ENCODE measurements at regions not wholly inside any gene's neighbourhood (a gene's known extent, or its start where the extent isn't known, plus 50 kb on each side); places are given as distances from the start of the nearest gene placed in this dataset.

DNA sequence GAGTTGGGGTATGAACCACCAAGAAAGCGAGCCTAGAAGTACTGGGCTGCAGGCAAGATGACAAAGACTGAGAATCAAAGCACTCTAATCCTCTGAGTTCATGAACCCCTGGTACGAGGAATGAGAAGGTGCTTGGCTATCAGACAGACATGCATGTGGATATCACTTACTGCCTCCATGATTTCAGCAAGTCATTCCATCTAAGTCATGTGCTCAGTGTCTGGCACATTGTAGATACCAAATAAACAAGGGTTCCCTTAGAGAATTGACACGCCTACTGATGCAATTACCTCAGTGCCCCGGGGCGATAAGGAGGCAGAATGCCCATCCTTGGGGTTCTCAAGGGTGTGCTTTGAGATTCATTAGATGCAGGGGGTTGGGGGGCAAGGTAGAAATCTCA is 125.6 kb upstream of the PKDCC start:
- no peak overlapping the region for H3K27ac ChIP-seq
- no peaks in the 10 kb centered on the region for H3K4me1 ChIP-seq

DNA sequence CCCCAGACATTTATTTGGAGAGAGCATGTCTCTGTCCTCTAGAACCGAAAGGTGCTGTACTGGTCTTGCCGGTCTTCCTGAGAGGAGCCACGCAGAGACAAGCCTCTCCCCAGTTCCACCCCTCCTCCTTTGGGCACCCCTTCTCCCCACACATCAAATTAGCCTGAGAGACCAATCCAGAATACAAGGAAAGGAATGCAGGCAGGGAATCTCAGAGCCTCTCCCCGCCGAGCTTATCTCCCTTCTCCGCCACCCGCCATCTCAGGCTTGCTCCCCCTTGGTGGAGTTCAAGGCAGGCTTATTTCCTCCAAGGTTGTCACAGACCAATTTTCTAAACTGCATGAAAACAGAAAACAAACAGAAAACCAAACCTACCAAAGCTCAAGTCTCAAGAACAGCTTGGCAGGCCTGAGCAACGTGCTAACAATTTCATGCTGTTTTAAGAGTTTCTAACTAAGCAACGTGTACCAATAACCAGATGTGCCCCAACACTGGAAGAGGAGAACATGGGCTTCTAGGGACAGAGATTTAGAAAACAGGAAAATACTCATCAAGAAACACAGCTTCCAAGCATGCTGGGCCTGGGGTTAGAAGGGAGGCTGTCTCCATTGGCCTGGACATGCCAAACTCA is 124.5 kb upstream of the PKDCC start:
- H3K27ac ChIP-seq, result no peak overlapping the region
- no peak for DNase-seq

More for the DNA sequence above, 125.6 kb upstream of the PKDCC start:
- no peak overlapping the region for H3K4me3 ChIP-seq
- no peaks in the 10 kb centered on the region for H3K27me3 ChIP-seq
- intact Hi-C loops (cut with DNase I; ENCODE audit: low total_unique reads), result no loop called here
- no peak for DNase-seq
- no peaks in the 10 kb centered on the region for H3K9me3 ChIP-seq
- TF ChIP-seq, protein P1, sequence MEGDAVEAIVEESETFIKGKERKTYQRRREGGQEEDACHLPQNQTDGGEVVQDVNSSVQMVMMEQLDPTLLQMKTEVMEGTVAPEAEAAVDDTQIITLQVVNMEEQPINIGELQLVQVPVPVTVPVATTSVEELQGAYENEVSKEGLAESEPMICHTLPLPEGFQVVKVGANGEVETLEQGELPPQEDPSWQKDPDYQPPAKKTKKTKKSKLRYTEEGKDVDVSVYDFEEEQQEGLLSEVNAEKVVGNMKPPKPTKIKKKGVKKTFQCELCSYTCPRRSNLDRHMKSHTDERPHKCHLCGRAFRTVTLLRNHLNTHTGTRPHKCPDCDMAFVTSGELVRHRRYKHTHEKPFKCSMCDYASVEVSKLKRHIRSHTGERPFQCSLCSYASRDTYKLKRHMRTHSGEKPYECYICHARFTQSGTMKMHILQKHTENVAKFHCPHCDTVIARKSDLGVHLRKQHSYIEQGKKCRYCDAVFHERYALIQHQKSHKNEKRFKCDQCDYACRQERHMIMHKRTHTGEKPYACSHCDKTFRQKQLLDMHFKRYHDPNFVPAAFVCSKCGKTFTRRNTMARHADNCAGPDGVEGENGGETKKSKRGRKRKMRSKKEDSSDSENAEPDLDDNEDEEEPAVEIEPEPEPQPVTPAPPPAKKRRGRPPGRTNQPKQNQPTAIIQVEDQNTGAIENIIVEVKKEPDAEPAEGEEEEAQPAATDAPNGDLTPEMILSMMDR (IDR thresholded peaks at IDR 0.05), result no peak
- TF ChIP-seq POLR2A (IDR thresholded peaks at IDR 0.05), result no peak
- H3K36me3 ChIP-seq, result no peaks in the 10 kb centered on the region

DNA sequence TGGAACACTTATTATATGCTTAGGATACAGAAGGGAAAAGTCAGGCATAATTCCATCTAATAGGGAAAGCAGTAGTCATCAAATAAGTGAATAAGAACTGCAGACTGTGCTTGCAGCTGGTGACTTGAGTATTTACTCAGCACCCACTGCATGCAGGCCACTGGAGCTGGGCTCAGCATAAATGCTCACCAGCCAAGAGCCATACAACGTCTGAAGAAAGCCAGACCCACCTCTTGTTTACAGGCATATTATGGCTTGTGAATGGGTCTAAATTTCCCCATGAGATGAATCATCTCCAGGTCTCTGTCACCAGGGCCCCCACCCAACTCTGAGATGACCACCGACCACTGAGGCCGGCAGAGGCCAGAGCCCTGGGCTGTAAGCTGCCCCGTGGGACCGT is 123.8 kb upstream of the PKDCC start:
- no peaks in the 10 kb centered on the region for H3K4me1 ChIP-seq
- no peak for DNase-seq
- H3K4me3 ChIP-seq, result no peak overlapping the region
- no peaks in the 10 kb centered on the region for H3K9me3 ChIP-seq
- intact Hi-C loops (cut with DNase I; ENCODE audit: low total_unique reads), result no loop called here
- no peak for TF ChIP-seq POLR2A (IDR thresholded peaks at IDR 0.05)
- TF ChIP-seq, protein P1 (IDR thresholded peaks at IDR 0.05), result no peak
- no peaks in the 10 kb centered on the region for H3K36me3 ChIP-seq
- no peak overlapping the region for H3K27ac ChIP-seq
- no peaks in the 10 kb centered on the region for H3K27me3 ChIP-seq

More for the DNA sequence above, 124.5 kb upstream of the PKDCC start:
- Histone ChIP-seq H3K4me3 (no peak overlapping the region), H3K27me3 (no peaks in the 10 kb centered on the region), H3K36me3 (no peaks in the 10 kb centered on the region), H3K9me3 (no peaks in the 10 kb centered on the region), H3K4me1 (no peaks in the 10 kb centered on the region)
- TF ChIP-seq POLR2A (IDR thresholded peaks at IDR 0.05), result no peak
- TF ChIP-seq, protein P1 (IDR thresholded peaks at IDR 0.05), result no peak
- intact Hi-C loops (cut with DNase I; ENCODE audit: low total_unique reads), result no loop called here

DNA sequence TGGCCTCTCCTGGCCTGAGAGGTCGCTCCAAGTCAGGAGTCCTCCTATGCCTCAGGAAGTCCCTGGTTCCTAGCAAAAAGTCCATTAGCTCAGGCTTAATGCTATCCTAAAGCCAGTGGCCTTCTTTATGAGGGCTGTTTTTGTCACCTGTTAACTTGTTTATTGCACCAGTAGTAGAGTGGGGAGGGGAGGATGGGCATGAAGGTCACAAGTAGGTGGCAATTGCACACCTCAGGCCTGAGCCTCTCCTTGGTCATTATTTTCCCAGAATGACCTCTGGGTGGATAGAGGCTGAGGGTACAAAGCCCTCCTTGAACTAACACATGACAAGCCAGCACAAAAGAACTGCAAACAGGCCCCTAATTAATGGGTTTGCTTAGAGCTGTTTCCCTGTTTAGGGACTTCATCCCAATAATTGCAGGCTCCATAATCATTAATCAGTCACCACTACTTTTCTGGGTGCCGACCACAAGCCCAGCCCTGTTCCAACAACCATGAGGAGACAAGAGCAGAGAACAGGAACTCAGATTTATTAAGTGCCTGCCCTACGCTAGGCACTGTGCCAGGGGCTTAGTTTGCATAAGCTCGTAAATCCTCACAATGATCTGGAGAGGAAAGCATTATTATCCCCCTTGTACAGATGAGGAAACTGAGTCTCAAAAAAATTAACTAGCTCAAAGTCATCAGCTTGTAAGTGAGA is 123.0 kb upstream of the PKDCC start:
- DNase-seq, result no peak
- intact Hi-C loops (cut with DNase I; ENCODE audit: low total_unique reads), result no loop called here
- Histone ChIP-seq H3K36me3 (no peaks in the 10 kb centered on the region), H3K27ac (no peak overlapping the region), H3K27me3 (no peaks in the 10 kb centered on the region), H3K9me3 (no peaks in the 10 kb centered on the region), H3K4me3 (no peak overlapping the region), H3K4me1 (no peaks in the 10 kb centered on the region)
- no peak for TF ChIP-seq POLR2A (IDR thresholded peaks at IDR 0.05)
- TF ChIP-seq, protein P1 (IDR thresholded peaks at IDR 0.05), result no peak

DNA sequence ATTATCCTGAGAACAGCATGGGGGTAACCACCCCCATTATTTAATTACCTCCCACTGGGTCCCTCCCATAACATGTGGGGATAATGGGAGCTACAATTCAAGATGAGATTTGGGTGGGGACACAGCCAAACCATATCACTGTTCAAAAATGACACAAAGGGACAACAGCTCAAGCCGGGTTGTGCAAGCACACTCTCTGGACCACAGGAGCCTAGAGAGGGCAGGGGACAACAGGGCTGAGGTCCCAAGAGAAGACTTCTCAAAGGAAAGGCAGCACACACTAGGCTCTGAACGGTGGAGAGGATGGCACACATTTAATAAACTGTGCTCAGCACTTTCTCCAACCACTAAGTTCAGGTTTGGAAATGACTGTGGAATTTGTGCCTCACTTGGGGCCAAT is 122.1 kb upstream of the PKDCC start:
- H3K4me1 ChIP-seq, result no peaks in the 10 kb centered on the region
- no peaks in the 10 kb centered on the region for H3K9me3 ChIP-seq

More for the DNA sequence above, 122.1 kb upstream of the PKDCC start:
- H3K27me3 ChIP-seq, result no peaks in the 10 kb centered on the region
- TF ChIP-seq, protein P1 (IDR thresholded peaks at IDR 0.05), result no peak
- no peak for TF ChIP-seq POLR2A (IDR thresholded peaks at IDR 0.05)
- H3K27ac ChIP-seq, result peak overlapping the region; percentile 55 to 78
- no peak for DNase-seq
- H3K36me3 ChIP-seq, result no peaks in the 10 kb centered on the region
- intact Hi-C loops (cut with DNase I; ENCODE audit: low total_unique reads), result no loop called here
- H3K4me3 ChIP-seq, result no peak overlapping the region

Data from uterus (tissue), 3 donors.